Breast epithelium (tissue), 3 donors: ENCODE measurements at regions not wholly inside any gene's neighbourhood (a gene's known extent, or its start where the extent isn't known, plus 50 kb on each side); places are given as distances from the start of the nearest gene placed in this dataset.

Experiments
- CTCF ChIP-seq, 3 donors: fragments of 450-650 bp; IDR thresholded peaks; one replicate each; pipeline ENCODE4 v1.5.1; 2016 to 2017; ENCODE audit warnings: antibody characterized with exemption in 3 of 3, mild to moderate bottlenecking in 3 of 3, moderate library complexity in 3 of 3
- POLR2A ChIP-seq: fragments of 450-650 bp; IDR thresholded peaks from one replicate; pipeline ENCODE4 v1.6.1; 2016; ENCODE audit warnings: antibody characterized with exemption, mild to moderate bottlenecking, moderate library complexity

DNA sequence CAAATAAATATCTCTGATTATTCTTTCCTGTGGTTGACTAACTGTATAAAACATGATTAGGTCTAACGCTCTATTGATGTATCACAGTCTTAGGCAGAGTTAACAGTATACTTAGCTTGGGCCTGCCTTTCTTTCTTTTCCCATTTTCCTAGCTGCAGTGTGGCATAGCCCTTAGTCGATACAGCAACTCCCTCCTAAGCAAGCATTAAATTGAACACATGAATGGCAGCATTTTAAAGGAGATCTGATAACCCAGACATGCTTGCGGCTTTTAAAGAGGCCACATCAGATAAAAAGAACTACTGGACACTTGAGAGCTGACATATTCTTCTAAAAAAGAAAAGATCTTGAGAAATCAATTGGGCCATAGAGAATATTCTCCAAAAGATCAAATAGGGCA is 312.0 kb upstream of the TMPRSS15 start:
- no peak for TF ChIP-seq CTCF (IDR thresholded peaks at IDR 0.05)
- TF ChIP-seq POLR2A: no peak
